ENCODE measurements at regions not wholly inside any gene's neighbourhood (a gene's known extent, or its start where the extent isn't known, plus 50 kb on each side); places are given as distances from the start of the nearest gene placed in this dataset.
"Not testable (repeated sequence)": the region's sequence is repeated elsewhere in the genome, so short reads cannot be mapped to it uniquely, and the experiment has no call there.

DNA sequence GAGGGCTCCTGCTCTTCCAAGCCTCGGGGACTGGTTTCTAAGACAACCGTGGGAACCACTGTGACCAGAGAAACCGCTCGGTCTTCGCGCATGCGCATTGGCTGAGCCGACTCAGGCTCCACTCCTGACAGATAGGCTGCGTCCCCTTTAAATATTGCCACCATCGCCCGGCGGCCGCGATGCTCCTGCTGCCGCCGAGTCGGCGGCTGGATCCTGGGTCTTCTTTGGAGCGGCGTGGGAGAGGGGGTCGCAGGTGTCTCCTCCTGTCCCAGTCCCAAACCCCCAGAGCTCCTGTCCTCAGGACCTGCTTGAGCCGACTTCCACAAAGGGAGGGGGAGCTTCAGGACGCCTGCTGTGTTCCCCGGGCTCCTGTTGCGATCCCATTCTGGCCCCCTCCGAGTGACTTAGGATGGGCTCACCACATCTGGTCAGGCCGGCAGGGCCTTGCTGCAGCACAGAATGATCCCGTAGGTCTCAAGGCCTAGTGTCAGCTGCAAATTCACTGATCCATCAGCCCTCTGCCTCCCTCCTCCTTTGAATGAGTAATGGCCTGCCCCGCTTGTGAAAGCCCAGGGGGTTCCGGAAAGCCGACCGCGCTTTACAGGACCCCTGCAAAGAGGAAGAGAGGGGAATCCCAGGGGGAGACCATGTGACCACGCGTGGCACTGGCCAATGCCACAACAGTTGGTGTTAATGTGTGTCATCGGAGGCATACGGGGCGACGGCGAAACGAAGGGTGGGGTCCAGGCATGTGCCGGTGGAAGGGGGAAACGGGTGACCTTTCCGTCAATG lies 683.2 kb upstream of the TPTE start:
- DNase-seq: no peak

DNA sequence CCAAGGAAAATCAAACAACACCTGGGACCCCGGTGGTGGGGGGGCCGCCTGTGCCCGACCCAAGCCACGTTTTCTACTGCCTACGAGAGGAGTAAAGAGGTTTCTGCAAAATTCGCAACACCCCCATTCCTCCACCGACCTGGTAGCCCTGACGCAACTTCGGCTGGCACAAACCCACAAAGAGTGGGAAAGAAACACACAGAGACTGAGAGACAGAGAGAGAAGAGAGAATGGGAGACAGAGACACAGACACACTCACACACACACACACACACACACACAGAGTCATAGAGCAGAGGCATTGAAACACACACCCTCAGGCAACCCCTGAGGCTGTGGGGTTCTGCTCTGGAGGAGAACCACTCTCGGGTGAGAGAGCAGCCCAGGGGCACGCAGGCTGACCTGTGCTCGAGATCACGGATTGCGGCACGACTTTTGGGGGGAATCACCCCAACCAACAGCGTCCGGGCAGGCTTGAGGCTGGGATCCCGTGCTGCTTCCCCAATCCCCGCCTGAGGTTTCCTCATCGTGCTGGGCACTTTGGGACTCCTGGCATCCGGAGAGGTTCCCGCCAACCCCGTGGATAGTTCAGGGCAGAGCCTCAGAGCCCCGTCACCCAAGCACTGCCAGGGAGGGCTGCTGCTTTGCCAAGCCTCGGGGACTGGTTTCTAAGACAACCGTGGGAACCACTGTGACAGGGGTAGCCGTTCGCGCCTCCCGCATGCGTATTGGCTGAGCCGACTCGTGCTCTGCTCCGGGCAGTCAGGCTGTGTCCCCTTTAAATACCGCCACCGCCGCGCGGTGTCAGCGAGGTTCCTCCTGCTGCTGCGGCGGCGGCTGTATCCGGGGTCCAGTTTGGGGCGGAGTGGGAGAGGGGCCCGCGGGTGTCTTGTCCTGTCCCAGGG lies 682.4 kb upstream of the TPTE start:
- no peak for DNase-seq

DNA sequence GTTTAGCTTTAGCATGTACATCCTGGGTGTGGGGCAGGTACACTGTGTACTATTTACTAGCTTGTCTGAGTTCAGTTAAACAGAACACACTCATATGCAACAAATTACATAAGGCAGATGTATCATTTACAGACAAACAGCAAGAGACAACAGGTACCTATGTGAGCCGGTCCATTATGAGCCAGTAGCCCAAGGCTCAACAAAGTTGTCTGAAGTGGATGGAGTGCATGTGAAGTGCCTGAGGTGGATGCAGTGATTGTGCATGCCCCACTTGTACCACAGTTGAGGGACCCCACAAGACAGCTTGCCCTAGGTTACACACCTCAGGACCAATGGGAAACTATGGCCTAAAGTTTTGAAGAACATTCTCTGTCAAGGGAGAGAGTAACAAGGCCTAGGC lies 677.3 kb upstream of the TPTE start:
- DNase-seq: not testable (repeated sequence)

DNA sequence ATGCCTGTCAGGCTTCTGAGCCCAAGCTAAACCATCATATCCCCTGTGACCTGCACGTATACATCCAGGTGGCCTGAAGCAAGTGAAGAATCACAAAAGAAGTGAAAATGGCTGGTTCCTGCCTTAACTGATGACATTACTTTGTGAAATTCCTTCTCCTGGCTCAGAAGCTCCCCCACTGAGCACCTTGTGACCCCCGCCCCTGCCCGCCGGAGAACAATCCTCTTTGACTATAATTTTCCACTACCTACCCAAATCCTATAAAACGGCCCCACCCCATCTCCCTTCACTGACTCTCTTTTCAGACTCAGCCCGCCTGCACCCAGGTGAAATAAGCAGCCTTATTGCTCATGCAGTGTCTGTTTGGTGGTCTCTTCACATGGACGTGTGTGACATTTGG lies 673.9 kb upstream of the TPTE start:
- DNase-seq: not testable (repeated sequence)

DNA sequence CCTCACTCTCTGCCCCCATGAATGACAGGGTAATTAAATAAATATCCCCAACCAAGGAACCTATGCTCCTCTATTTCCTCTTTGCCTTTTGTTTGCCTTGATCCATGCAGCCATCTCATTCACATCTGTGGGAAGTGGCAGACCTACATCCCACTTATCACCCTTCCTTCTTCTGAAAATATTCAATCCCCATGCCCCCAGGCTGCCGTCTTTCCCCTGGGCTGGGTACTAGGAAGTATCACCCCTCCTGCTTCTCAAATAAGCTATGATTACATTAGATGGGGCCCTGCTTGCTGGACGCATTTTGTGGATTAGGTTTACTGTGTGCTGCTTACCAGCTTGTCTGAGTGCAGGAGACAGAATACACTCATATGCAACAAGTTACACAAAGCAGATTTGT lies 670.2 kb upstream of the TPTE start:
- not testable (repeated sequence) for DNase-seq

DNA sequence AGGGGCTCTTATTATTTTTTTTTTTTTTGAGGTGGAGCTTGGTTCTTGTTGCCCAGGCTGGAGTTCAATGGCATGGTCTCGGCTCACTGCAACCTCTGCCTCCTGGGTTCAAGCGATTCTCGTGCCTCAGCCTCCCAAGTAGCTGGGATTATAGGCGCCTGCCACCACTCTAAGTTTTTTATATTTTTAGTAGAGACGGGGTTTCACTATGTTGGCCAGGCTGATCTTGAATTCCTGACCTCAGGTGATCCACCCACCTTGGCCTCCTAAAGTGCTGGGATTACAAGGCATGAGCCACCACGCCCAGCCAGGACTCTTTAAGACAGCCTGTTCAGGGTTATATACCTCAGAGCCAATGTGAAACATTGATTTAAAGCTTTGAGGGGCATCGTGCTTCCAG lies 669.7 kb upstream of the TPTE start:
- DNase-seq: not testable (repeated sequence)

DNA sequence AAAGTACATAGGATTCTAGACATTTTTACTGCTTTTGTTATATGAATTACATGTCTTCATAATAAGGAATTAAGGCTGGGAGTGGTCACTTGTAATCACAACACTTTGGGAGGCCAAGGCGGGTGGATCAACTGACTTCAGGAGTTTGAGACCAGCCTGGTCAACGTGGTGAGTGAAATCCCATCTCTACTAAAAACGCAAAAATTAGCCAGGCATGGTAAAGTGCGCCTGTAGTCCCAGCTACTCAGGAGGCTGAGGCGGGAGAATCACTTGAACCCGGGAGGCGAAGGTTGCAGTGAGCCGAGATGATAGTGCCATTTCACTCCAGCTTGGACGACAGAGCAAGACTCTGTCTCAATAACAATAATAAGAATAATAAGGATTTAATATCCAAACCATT lies 663.8 kb upstream of the TPTE start:
- DNase-seq: not testable (repeated sequence)

DNA sequence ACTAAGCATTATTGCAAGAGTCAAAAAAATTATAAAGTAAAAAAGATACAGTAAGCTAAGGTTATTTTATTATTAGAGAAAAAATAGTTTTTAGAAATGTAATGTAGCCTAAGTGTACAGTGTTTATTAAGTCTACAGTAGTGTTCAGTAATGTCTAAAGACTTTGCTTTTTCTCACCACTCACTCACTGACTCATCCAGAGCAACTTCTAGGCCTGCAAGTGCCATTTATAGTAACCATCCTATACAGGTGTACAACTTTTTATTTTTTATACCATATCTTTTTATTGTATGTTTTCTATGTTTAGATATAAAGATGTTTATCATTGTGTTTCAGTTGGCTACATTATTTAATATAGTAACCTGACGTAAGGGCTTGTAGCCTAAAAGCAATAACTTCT lies 661.5 kb upstream of the TPTE start:
- DNase-seq: not testable (repeated sequence)

DNA sequence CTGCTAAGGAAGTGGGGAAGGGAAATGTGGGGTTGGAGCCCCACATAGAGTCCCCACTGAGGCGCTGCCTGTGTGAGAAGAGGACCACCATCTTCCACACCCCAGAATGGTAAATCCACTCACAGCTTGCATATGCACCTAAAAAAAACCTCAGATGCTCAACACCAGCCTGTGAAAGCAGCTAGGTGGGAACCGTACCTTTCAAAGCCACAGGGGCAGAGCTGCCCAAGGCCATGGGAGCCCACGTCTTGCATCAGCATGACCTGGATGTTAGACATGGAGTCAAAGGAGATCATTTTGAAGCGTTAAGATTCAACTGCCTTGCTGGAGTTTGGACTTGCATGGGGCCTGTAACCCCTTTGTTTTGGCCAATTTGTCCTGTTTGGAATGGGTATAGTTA lies 658.9 kb upstream of the TPTE start:
- not testable (repeated sequence) for DNase-seq

DNA sequence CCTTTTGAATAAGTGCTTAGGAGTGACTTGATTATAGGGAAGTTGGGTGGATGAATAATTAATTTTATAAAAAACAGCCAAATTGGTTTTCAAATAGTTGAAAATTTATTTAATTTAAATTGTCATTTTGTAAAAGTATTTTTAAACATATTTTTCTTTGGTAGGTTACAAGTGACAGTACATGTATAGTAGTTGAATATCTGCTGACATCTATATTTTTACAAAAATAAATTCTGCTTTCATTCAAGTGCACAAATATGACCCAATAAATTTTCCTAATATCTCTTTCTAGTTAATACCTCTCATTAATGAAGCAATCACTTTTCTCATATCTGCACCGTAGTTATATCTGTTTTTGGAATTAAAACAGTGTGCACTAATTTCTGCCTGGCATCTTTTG lies 653.6 kb upstream of the TPTE start:
- DNase-seq: not testable (repeated sequence)

DNA sequence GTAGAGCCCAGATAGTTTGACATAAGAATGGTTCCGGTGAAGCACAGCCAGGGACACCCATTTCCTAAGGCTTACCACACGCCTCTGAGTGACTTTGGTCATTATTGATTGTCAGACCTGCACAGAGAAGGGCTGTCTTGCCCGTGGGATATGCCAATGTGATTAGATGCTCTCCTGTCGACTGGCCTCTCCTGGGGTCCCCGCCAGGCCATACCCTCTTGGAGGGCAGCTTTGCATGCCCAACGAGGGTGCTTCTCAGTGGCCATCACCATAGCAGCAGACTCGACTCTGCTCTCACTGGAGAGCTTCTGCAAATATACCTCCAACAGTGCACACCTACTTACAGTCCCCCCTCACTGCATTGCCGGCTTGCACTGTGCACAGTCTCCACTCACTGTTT lies 648.3 kb upstream of the TPTE start:
- not testable (repeated sequence) for DNase-seq

DNA sequence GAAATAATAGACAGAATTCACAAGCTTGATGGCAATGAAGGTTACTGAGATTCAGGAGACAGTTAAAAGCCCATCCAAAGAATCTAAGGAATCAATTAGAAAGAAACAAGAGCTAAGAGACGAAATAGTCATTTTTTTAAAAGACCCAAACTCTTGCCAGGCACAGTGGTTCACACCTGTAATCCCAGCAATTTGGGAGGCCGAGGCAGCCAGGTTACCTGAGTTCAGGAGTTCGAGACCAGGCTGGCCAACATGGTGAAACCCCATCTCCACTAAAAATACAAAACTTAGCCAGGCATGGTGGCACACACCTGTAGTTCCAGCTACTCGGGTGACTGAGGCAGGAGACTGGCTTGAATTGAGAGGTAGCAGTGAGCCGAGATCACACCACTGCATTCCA lies 647.2 kb upstream of the TPTE start:
- DNase-seq: not testable (repeated sequence)

DNA sequence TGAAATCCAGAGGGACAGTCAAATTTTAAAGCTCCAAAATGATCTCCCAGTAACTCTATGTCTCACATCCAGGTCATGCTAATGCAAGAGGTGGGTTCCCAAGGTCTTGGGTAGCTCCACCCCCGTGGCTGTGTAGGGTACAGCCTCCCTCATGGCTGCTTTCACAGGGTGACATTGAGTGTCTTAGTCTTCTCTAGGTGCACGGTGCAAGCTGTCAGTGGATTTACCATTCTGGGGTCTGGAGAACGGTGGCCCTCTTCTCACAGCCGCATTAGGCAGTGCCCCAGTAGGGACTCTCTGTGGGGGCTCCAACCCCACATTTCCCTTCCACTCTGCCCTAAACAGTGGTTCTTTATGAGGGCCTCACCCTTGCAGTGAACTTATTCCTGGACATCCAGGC lies 640.0 kb upstream of the TPTE start:
- DNase-seq: not testable (repeated sequence)

DNA sequence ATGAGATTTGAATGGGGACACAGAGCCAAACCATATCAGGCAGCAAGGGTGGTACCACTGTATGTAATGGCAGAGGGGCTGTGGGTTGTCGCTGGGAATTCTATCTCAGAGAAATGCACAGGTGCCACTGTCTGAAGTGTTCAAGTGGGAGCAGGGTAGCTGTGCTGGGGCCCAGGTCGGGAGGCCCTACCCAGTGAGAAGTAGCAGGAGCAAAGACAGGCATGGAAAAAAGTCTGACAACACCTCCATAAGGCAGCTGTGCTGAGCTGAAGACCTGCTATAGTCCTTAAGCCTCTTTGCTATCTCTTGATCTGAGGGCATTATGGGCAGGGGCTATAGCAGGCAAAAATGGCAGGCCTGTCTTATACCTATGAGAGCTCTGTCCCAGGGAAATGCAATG lies 638.3 kb upstream of the TPTE start:
- not testable (repeated sequence) for DNase-seq

DNA sequence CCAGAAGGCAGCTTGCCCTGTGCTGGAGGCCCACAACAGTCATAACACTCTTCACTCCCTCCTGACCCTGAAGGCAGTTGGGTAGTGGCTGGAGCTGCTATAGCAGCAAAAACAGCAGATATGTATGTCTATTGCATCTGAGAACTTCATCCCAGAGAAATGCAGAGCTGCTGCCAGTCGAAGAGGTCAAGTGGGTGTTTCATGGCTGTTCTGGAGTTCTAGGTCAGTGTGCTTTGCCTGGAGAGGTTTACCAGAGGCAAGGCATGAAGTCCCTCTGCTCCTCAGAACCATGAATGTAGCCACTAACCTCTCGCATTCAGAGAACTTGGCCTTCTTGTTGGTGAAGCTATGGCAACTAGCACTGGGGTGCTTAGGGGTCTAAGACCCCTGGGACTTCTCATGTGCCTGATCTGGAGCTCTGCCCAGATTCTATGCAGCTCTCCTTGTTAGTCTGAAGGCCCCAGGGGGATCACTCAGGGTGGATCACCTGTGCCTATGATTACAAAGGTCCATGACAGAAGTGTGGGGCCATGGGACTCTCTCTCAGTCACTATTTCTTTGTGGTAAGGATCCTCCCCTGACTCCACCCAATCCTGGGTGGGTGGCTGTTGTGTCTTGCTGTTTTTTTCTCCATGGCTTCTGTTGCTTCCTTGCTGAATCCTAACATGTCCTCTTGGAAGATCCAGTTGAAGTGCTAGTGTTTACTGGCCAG lies 637.7 kb upstream of the TPTE start:
- DNase-seq: not testable (repeated sequence)

DNA sequence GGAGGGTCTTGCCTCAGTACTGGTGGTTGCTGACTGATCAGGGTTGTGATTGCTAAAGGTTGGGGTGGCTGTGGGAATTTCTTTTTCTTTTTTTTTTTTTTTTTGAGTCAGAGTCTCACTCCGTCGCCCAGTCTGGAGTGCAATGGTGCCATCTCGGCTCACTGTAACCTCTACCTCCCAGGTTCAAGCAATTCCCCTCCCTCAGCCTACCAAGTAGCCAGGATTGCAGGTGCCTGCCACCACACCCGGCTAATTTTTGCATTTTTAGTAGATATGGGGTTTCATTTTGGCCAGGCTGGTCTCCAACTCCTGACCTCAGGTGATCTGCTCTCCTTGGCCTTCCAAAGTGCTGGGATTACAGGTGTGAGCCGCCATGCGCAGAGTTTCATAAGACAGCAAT lies 632.9 kb upstream of the TPTE start:
- not testable (repeated sequence) for DNase-seq

DNA sequence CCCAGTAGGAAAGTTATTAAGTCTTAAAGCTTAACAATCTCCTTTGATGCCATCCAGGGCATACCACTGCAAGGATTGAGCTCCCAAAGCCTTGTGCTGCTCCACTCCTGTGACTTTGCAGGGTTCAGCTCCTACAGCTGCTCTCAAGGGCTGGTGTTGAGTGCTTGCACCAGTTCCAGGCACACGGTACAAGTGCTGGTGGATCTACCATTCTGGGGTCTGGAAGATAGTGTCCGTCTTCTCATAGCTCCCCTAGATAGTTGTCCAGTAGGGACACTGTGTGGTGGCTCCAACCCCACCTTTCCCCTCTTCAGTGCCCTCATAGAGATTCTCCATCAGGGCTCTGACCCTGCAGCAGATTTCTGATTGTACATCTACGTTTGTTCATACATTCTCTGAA lies 617.8 kb upstream of the TPTE start:
- not testable (repeated sequence) for DNase-seq

DNA sequence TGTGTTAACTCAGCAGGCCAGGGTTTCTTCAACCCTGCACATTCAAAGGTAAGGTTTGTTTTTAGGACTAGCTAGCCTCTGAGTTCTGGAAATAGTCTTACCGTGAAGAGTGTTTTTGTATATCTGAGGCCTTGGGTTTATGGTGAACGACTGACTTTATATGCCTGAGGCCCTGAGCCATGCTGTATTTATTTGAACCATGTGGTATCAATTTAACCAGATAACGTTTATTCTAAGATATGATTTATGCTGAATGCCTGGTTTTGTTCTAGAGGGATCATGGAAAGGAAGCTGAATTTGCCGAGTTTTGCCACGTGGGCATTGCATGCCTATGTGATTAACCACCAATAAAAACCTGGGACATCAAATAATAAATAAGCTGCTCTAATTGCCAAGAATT lies 607.2 kb upstream of the TPTE start:
- not testable (repeated sequence) for DNase-seq

DNA sequence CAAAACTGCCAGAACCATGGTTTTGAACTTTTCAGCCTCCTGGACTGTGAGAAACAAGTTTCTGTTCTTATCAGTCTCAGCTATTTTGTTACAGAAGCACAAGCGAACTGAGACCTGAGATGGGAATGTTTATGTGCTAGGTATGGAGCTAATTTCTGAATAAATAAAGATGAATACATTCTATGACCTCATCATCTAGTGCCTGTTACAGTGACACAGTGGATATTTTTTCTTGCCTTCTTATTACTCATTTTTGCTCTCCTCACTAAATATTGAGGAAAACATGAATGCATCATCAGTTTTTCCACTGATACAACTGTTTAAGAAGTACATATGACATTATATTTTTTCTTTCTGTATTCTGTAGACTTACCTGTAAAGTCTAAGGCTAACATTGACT lies 601.9 kb upstream of the TPTE start:
- DNase-seq: not testable (repeated sequence)

DNA sequence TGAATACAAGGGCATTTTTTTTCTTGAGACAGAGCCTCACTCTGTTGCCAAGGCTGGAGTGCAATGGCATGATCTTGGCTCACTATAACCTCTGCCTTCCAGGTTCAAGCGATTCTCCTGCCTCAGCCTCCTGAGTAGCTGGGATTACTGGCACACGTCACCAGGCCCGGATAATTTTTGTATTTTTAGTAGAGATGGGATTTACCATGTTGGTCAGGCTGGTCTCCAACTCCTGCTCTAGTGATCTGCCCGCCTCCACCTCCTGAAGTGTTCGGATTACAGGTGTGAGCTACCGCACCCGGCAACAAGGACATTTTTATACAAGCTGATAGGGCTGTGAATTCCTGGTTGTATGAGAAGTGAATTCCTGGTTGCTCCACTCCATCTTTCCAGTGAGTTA lies 577.7 kb upstream of the TPTE start:
- DNase-seq: not testable (repeated sequence)

DNA sequence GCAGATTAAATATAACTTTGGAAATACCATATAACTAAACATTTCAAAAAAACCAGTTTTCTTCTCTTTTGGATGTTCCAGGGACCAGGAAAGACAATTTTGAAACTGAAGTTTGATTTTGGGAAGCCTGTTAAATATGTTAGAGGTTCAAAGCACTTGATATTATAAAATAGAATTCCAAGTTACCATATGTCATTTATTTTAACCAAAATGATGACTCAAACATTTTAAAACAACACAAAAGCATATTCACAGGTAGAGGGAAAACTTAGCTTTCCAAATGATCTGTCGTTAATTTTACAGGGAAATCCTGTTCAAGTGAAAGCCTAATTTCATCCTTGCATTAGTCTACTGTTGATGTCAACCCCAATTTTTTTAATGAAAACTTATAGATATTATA lies 575.3 kb upstream of the TPTE start:
- not testable (repeated sequence) for DNase-seq

DNA sequence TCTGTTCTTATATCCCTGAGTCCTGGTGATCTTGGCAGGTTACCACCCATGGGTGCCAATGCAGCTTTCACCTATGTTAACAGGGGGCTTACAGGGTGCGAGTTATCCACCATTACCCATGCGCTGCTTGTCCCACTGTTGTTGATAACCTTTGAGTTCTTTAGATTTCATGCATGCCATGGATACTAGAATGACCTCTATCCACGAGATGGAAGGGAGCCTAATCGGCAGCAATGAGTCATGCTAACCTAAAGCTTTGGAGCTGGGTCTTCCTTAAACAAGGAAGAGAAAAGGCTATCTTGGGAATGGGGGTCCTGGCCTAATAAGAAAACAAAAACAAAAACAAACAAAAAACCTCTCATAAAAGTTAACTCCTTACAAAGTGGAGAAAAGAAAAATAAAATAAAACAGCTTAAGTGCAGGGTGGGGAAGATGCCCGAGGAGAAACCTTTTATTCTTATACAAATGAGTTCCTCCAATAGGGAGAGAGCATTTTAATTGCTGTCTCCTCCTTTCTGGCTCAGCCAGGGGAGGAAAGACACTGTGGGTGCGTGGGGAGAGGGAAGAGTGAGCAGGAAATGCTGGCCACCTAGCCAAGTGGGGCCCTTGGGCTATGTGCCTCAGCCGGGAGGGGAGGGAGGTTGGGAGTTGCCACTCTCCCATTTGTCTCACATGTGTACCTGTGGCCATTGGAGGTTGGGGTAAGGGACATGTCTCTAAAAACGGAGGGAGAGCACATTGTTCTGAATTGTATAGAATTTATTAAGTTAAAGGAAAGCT lies 571.7 kb upstream of the TPTE start:
- DNase-seq: not testable (repeated sequence)

Data from T-helper 9 cell (primary cell).